ENCODE measurements at regions not wholly inside any gene's neighbourhood (a gene's known extent, or its start where the extent isn't known, plus 50 kb on each side); places are given as distances from the start of the nearest gene placed in this dataset.
"Not testable (repeated sequence)": the region's sequence is repeated elsewhere in the genome, so short reads cannot be mapped to it uniquely, and the experiment has no call there.

DNA sequence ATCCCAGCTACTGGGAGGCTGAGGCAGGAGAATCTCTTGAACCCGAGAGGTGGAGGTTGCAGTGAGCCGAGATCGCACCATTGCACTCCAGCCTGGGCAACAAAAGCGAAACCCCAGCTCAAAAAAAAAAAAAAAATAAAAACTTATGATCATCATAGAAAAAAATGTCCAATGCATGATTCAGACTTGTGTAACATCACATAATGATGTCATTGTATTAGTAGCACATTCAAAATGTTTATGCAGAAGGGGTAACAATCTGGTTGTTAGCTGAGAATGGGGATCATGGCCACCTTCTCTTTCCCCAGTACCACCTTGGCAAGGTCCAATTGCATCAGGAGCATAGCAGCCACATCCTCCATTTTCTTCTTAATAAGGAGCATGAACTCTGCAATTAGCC, 137.6 kb upstream of the MARCKS start:
- H3K4me3 ChIP-seq (replicated peaks; ENCODE audit: low read depth, low read length) = no peak overlapping the region
- DNase-seq (ENCODE audit: extremely low read depth, low read depth) = no peak
- TF ChIP-seq, protein P1, sequence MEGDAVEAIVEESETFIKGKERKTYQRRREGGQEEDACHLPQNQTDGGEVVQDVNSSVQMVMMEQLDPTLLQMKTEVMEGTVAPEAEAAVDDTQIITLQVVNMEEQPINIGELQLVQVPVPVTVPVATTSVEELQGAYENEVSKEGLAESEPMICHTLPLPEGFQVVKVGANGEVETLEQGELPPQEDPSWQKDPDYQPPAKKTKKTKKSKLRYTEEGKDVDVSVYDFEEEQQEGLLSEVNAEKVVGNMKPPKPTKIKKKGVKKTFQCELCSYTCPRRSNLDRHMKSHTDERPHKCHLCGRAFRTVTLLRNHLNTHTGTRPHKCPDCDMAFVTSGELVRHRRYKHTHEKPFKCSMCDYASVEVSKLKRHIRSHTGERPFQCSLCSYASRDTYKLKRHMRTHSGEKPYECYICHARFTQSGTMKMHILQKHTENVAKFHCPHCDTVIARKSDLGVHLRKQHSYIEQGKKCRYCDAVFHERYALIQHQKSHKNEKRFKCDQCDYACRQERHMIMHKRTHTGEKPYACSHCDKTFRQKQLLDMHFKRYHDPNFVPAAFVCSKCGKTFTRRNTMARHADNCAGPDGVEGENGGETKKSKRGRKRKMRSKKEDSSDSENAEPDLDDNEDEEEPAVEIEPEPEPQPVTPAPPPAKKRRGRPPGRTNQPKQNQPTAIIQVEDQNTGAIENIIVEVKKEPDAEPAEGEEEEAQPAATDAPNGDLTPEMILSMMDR (IDR thresholded peaks at IDR 0.05; ENCODE audit: low read depth, low read length, missing control alignments) = no peak

DNA sequence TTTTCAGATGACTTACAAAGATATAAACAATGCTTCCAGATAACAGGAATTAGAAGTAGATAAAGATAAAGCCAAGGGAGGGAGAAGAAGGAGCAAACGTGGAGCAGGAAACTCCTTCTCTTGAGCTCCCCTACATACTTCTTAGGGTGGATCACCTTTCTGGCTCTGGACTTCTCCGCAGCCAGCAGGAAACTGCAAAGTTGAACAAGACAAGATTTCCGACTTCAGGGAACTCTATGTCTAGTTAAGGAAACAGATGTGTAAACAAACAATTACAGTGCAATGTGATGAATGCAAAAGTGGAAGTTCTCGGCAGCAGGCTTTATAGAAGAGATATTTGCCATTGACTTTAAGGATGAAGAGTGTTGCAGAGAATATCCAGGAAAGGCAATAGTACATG, 134.0 kb upstream of the MARCKS start:
- DNase-seq (ENCODE audit: extremely low read depth, low read depth) = no peak
- TF ChIP-seq, protein P1 (IDR thresholded peaks at IDR 0.05; ENCODE audit: low read depth, low read length, missing control alignments) = no peak
- H3K4me3 ChIP-seq (replicated peaks; ENCODE audit: low read depth, low read length) = no peak overlapping the region

DNA sequence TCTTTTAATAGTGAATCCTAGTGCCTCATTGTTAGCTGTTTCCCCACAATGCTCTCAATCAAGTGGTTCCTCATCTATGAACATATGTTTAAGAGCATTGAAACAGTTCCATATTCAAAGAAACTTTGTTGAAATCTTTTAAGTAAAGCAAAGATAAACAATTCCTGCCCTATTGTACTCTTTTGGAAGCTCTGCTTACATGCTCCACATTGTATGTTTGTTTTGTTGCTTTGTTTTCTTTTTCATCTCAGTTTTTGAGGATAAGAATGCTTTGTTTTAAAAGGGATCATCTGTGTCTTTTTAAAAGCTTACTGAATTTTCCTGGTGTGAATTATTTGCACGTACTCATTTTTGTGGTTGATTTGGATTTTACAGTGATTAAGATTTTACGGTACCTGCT, 132.2 kb upstream of the MARCKS start:
- H3K4me3 ChIP-seq (replicated peaks; ENCODE audit: low read depth, low read length); DNase-seq (ENCODE audit: extremely low read depth, low read depth): not testable (repeated sequence)

DNA sequence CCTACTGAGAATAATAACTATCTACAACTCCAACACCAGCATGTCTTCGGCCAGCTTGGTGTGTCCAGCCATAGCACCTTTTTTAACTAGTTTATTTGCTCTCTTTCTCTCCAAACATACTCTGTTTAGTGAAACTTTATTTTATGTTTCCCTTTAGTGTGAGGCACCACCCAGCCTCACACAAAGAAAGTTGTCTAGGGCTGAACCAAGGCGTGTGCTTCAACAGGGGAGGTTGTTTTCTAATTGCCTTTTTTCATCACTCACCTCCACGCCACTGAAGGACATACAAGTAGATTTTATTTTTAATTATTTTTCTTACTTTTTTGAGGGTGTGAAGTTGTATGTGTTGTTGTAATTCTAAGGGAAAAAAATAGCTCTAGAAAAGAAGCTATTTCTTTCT, 125.6 kb upstream of the MARCKS start:
- TF ChIP-seq, protein P1 (IDR thresholded peaks at IDR 0.05; ENCODE audit: low read depth, low read length, missing control alignments) = no peak
- no peak overlapping the region for H3K4me3 ChIP-seq (replicated peaks; ENCODE audit: low read depth, low read length)
- DNase-seq (ENCODE audit: extremely low read depth, low read depth) = no peak

DNA sequence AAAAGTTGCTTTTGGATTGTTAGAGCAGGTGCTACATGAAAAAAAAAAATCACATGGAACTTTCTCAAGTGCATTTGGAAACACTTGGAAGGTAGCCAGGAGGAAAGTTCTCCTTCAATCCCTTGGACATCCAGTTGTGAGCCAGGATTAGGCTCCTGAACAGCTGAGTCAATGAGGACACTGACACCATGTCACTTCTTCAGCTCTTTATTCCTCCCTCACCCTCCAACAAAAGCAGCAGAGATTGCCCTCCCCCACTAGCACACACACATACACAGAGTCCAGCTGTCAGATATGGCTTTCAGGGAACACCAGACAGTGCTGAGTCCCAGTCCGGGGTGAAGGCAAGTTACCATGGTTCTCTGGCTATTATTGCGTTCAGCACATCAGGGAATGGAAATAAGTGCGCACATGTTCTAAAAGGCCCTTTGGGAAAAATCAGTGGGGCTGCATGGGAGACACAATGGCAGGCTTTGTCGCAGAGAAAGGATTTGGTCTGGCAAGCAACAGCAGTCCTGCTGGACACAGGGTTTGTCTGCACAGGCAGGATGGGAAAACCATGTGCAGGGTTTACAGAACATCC, 124.7 kb upstream of the MARCKS start:
- TF ChIP-seq, protein P1 (IDR thresholded peaks at IDR 0.05; ENCODE audit: low read depth, low read length, missing control alignments) = peak; percentile 8
- no peak overlapping the region for H3K4me3 ChIP-seq (replicated peaks; ENCODE audit: low read depth, low read length)
- DNase-seq (ENCODE audit: extremely low read depth, low read depth) = peak; percentile 17

DNA sequence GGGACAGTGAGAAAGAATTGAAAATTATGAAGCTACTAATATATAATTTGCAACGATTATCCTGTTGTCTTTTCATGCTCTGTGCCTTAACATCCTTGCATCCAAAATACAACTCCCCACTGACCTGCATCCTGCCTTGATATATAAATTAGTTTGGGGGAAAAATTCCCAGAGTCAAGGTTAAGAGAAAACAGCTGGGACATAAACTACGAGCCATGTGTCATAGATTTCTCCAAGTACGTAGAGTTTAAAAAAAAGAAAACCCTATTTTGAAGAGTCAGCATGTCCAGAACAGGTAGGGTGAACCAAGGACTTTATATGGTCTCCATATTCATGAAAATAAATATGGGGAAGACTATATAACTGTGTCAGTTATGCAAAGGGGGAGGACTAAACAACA, 123.8 kb upstream of the MARCKS start:
- no peak overlapping the region for H3K4me3 ChIP-seq (replicated peaks; ENCODE audit: low read depth, low read length)
- TF ChIP-seq, protein P1 (IDR thresholded peaks at IDR 0.05; ENCODE audit: low read depth, low read length, missing control alignments) = no peak
- peak; percentile 33 for DNase-seq (ENCODE audit: extremely low read depth, low read depth)

DNA sequence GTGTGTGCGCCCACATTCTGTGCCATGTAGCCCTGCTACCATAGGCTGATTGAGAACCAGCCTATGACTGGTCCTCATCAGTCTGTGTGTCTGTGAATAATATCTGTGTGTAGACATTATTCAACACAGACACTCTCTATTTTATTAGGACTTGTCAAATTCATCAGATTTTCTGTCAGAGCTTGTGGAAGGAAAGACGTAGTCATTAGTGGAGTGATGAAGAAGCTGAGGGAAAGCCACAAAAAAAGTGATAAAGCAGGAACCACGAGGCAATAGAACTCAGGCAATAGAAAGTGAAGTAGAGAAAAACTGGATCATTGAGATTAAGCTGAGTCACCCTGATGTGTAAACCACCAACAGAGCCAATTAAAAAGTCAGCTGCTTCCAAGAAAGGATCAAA, 122.2 kb upstream of the MARCKS start:
- no peak for DNase-seq (ENCODE audit: extremely low read depth, low read depth)
- no peak overlapping the region for H3K4me3 ChIP-seq (replicated peaks; ENCODE audit: low read depth, low read length)
- TF ChIP-seq, protein P1 (IDR thresholded peaks at IDR 0.05; ENCODE audit: low read depth, low read length, missing control alignments) = no peak
